ENCODE measurements at regions not wholly inside any gene's neighbourhood (a gene's known extent, or its start where the extent isn't known, plus 50 kb on each side); places are given as distances from the start of the nearest gene placed in this dataset.

DNA sequence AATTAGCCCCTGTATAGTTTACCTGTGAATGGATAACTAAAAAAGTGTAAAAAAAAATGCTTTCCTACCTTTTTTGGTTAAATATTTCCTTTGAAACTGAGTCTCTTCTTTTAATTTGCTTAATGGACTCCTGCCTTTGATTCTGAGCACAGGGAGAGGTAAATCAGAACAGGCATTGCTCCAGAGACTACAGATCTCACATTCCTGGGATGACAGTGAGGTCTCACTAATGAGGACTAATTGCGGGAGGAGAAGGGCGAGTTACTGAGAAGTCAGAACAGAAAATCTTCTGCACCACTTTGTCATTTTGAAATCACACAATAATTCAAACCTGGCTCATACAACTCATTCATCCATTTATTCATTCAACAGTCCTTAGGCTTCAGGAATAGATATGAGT lies 437.0 kb upstream of the ASIC2 start:
- DNase-seq (peak in 2 of 5 donors; percentile 18 to 55), FAIRE-seq (no peak)
- H3K27ac ChIP-seq (ENCODE audit: low read depth in 2 of 2, low read length in 2 of 2): no peak overlapping the region
- no peak overlapping the region for H3K9ac ChIP-seq (ENCODE audit: low read length in 3 of 3)
- H3K36me3 ChIP-seq (ENCODE audit: control insufficient read depth in 2 of 3, insufficient read depth in 3 of 3, low read length in 3 of 3): no peaks in the 10 kb centered on the region
- TF ChIP-seq CTCF (IDR thresholded peaks at IDR 0.05; ENCODE audit: borderline replicate concordance, extremely low read depth, insufficient read depth): no peak
- no peaks in the 10 kb centered on the region for H3K4me1 ChIP-seq (ENCODE audit: control insufficient read depth in 2 of 3, insufficient read depth in 2 of 3, low read depth in 1 of 3, low read length in 3 of 3)
- H3K4me3 ChIP-seq (ENCODE audit: low read length in 3 of 3): no peak overlapping the region
- no peaks in the 10 kb centered on the region for H3K9me3 ChIP-seq (ENCODE audit: control insufficient read depth in 2 of 3, insufficient read depth in 1 of 3, low read length in 3 of 3)
- H3K27me3 ChIP-seq (ENCODE audit: control insufficient read depth, insufficient read depth, low read length): no peaks in the 10 kb centered on the region
- intact Hi-C loops (cut with DNase I): no loop called here

- Histone ChIP-seq H3K4me3 (ENCODE audit: low read length in 3 of 3) (no peak overlapping the region), H3K36me3 (ENCODE audit: control insufficient read depth in 2 of 3, insufficient read depth in 3 of 3, low read length in 3 of 3) (no peaks in the 10 kb centered on the region), H3K9ac (ENCODE audit: low read length in 3 of 3) (no peak overlapping the region), H3K4me1 (ENCODE audit: control insufficient read depth in 2 of 3, insufficient read depth in 2 of 3, low read depth in 1 of 3, low read length in 3 of 3) (no peaks in the 10 kb centered on the region), H3K9me3 (ENCODE audit: control insufficient read depth in 2 of 3, insufficient read depth in 1 of 3, low read length in 3 of 3) (no peaks in the 10 kb centered on the region), H3K27ac (ENCODE audit: low read depth in 2 of 2, low read length in 2 of 2) (no peak overlapping the region), H3K27me3 (ENCODE audit: control insufficient read depth, insufficient read depth, low read length) (no peaks in the 10 kb centered on the region)
- intact Hi-C loops (cut with DNase I): no loop called here
- FAIRE-seq (no peak), DNase-seq (peak in 2 of 5 donors; percentile 52 to 70)
- no peak for TF ChIP-seq CTCF (IDR thresholded peaks at IDR 0.05; ENCODE audit: borderline replicate concordance, extremely low read depth, insufficient read depth)
These were observed 439.0 kb upstream of the ASIC2 start for GRCh38 chr17:33732116-33732515.

DNA sequence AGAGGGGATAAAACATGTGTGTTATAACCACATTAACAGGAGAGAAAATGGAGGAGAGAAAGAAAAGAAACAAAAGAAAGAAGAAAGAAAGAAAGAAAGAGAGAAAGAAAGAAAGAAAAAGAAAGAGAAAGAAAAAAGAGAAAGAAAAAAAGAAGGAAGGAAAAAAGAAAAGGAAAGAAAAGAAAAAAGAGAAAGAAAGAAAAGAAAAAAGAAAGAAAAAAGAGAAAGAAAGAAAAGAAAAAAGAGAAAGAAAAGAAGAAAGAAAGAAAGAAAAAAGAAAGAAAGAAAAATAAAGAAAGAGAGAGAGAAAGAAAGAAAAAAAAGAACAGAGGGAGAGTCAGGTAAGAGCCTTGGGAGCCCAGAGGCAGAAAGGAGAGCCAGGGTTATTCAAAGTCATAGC lies 446.6 kb upstream of the ASIC2 start:
- Histone ChIP-seq H3K27ac (ENCODE audit: low read depth in 2 of 2, low read length in 2 of 2) (no peak overlapping the region), H3K9ac (ENCODE audit: low read length in 3 of 3) (no peak overlapping the region), H3K4me1 (ENCODE audit: control insufficient read depth in 2 of 3, insufficient read depth in 2 of 3, low read depth in 1 of 3, low read length in 3 of 3) (no peaks in the 10 kb centered on the region), H3K36me3 (ENCODE audit: control insufficient read depth in 2 of 3, insufficient read depth in 3 of 3, low read length in 3 of 3) (no peaks in the 10 kb centered on the region), H3K9me3 (ENCODE audit: control insufficient read depth in 2 of 3, insufficient read depth in 1 of 3, low read length in 3 of 3) (no peaks in the 10 kb centered on the region), H3K4me3 (ENCODE audit: low read length in 3 of 3) (no peak overlapping the region), H3K27me3 (ENCODE audit: control insufficient read depth, insufficient read depth, low read length) (no peaks in the 10 kb centered on the region)
- TF ChIP-seq CTCF (IDR thresholded peaks at IDR 0.05; ENCODE audit: borderline replicate concordance, extremely low read depth, insufficient read depth): no peak
- no peak for FAIRE-seq
- DNase-seq: no peak
- intact Hi-C loops (cut with DNase I): no loop called here

- intact Hi-C loops (cut with DNase I): no loop called here
- no peak for TF ChIP-seq CTCF (IDR thresholded peaks at IDR 0.05; ENCODE audit: borderline replicate concordance, extremely low read depth, insufficient read depth)
- no peak overlapping the region for H3K27ac ChIP-seq (ENCODE audit: low read depth in 2 of 2, low read length in 2 of 2)
- H3K9ac ChIP-seq (ENCODE audit: low read length in 3 of 3): no peak overlapping the region
- H3K9me3 ChIP-seq (ENCODE audit: control insufficient read depth in 2 of 3, insufficient read depth in 1 of 3, low read length in 3 of 3): no peaks in the 10 kb centered on the region
- FAIRE-seq (no peak), DNase-seq (peak in 1 of 5 donors; percentile 3)
- H3K4me3 ChIP-seq (ENCODE audit: low read length in 3 of 3): no peak overlapping the region
- H3K27me3 ChIP-seq (ENCODE audit: control insufficient read depth, insufficient read depth, low read length): no peaks in the 10 kb centered on the region
- H3K4me1 ChIP-seq (ENCODE audit: control insufficient read depth in 2 of 3, insufficient read depth in 2 of 3, low read depth in 1 of 3, low read length in 3 of 3): no peaks in the 10 kb centered on the region
- no peaks in the 10 kb centered on the region for H3K36me3 ChIP-seq (ENCODE audit: control insufficient read depth in 2 of 3, insufficient read depth in 3 of 3, low read length in 3 of 3)
These were observed 452.1 kb upstream of the ASIC2 start for GRCh38 chr17:33745047-33745760.

Measured in kidney (tissue), 13 donors.